HS-5 (cell line): ENCODE measurements at regions not wholly inside any gene's neighbourhood (a gene's known extent, or its start where the extent isn't known, plus 50 kb on each side); places are given as distances from the start of the nearest gene placed in this dataset.

ENCODE experiments used
- DNase-seq: peaks from one replicate; pipeline ENCODE4 v3.0.0-alpha.2; 2012; ENCODE audit warnings: low read depth

GRCh38 chr10:10911035-10911434, 106.6 kb upstream of the CELF2 start:
- no peak for DNase-seq

GRCh38 chr10:10911471-10911921, 106.2 kb upstream of the CELF2 start:
- DNase-seq, result no peak

- DNase-seq, result no peak
These were observed 103.5 kb upstream of the CELF2 start for GRCh38 chr10:10914144-10914543.

GRCh38 chr10:10915215-10915614, 102.5 kb upstream of the CELF2 start:
- no peak for DNase-seq

GRCh38 chr10:10917031-10917430, 100.6 kb upstream of the CELF2 start:
- DNase-seq, result no peak

- DNase-seq, result no peak
These were observed 97.7 kb upstream of the CELF2 start for GRCh38 chr10:10919976-10920375.

GRCh38 chr10:10921826-10922461, 95.7 kb upstream of the CELF2 start:
- DNase-seq, result no peak

- no peak for DNase-seq
These were observed 94.5 kb upstream of the CELF2 start for GRCh38 chr10:10923029-10923651.

- no peak for DNase-seq
These were observed 92.0 kb upstream of the CELF2 start for GRCh38 chr10:10925667-10926066.

GRCh38 chr10:10927608-10928007, 90.1 kb upstream of the CELF2 start:
- DNase-seq, result no peak

GRCh38 chr10:10930979-10931743, 86.5 kb upstream of the CELF2 start:
- DNase-seq, result no peak

GRCh38 chr10:10935032-10935431, 82.6 kb upstream of the CELF2 start:
- DNase-seq, result no peak

GRCh38 chr10:10938676-10939075, 79.0 kb upstream of the CELF2 start:
- DNase-seq, result no peak

GRCh38 chr10:10941127-10941730, 76.4 kb upstream of the CELF2 start:
- no peak for DNase-seq

GRCh38 chr10:10942441-10942840, 75.2 kb upstream of the CELF2 start:
- DNase-seq, result no peak

GRCh38 chr10:10946081-10946480, 71.6 kb upstream of the CELF2 start:
- DNase-seq, result no peak

- DNase-seq, result no peak
These were observed 70.9 kb upstream of the CELF2 start for GRCh38 chr10:10946801-10947200.

GRCh38 chr10:10951675-10952074, 66.0 kb upstream of the CELF2 start:
- DNase-seq, result no peak

GRCh38 chr10:10952800-10953199, 64.9 kb upstream of the CELF2 start:
- no peak for DNase-seq

GRCh38 chr10:10956681-10957542, 60.8 kb upstream of the CELF2 start:
- DNase-seq, result no peak

GRCh38 chr10:10958041-10958440, 59.6 kb upstream of the CELF2 start:
- DNase-seq, result no peak

GRCh38 chr10:10959666-10960065, 58.0 kb upstream of the CELF2 start:
- DNase-seq, result no peak
